HG02943 (cell line): ENCODE measurements at regions not wholly inside any gene's neighbourhood (a gene's known extent, or its start where the extent isn't known, plus 50 kb on each side); places are given as distances from the start of the nearest gene placed in this dataset.
"Not testable (repeated sequence)": the region's sequence is repeated elsewhere in the genome, so short reads cannot be mapped to it uniquely, and the experiment has no call there.

Source experiments
- ATAC-seq: cut with Tn5 transposase; IDR thresholded peaks from one replicate; pipeline ENCODE4 v1.9.1; 2021; ENCODE audit warnings: mild to moderate bottlenecking, low read depth, moderate library complexity; ENCODE audit not compliant: unreplicated experiment

DNA sequence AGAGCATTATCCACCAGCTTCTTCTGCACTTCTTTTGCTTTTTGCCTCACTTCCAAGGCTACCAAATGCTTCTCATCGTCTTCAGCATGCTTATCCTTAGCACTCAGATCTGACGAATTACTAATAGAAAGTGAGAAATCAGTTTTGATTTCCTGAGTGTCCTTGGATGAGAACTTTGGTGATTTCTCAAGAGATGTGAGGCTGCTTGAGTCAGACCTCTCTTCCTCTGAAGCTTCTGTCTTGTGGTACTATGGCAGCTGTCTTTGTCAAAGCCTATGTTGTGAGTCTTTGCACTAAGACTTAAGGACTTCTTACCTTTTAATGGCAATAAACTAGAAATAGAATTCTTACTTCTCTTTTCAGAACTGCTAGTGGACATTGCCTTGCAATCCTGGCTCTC lies 169.9 kb downstream of the CPE start:
- ATAC-seq = no peak

DNA sequence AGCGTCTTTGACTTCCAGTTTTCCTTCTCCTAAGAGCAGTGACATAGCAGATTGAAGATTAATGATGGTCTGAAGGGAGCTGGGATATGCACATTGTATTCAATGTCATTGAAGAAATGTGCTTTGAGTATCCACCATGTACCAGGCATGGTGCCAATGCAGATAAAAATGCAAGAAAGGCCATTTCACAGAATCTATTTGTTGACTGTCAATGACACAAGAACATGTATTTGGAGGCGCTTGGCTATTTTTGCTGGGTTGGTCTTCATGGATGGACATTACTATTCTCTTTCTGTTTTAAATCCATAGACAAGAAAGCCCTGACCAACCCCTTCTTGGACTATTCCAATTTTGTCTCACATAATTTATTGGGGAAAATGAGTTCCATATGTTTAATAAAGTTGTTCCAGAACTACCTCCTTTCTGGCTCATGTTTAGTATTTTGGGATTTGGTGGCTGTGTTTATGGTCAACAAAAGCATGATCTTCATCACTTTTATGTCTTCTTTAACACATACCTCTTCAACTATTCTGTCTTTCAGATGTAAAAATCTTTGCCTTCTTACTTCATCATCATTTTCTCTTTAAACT lies 174.5 kb downstream of the CPE start:
- ATAC-seq = no peak

- ATAC-seq = no peak
Measured at GRCh38 chr4:165555302-165555701, 176.5 kb downstream of the CPE start.

GRCh38 chr4:165556383-165556782 lies 177.6 kb downstream of the CPE start:
- ATAC-seq = no peak

- ATAC-seq = no peak
Measured at GRCh38 chr4:165560941-165561340, 182.1 kb downstream of the CPE start.

DNA sequence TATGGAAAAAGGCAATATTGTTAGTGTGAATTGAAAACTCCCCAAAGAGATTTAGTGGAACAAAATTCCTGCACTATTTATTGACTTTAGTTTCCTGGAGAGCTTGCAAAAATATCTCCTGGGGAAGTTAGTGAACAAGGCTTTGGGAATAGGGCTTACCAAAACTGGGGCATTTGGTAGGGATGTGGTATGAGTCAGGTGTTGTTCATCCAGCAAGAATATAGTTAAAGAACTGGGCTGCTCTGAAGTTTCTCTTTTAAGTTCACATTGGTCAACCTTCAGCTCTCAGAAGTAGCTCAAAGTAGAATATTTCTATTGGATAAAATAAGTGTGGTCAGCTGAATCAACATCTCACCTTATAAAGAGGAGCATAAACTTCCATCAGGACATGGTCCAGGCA lies 185.0 kb downstream of the CPE start:
- no peak for ATAC-seq

- no peak for ATAC-seq
Measured at GRCh38 chr4:165569031-165569430, 190.2 kb downstream of the CPE start.

GRCh38 chr4:165571476-165571875 lies 192.7 kb downstream of the CPE start:
- not testable (repeated sequence) for ATAC-seq

DNA sequence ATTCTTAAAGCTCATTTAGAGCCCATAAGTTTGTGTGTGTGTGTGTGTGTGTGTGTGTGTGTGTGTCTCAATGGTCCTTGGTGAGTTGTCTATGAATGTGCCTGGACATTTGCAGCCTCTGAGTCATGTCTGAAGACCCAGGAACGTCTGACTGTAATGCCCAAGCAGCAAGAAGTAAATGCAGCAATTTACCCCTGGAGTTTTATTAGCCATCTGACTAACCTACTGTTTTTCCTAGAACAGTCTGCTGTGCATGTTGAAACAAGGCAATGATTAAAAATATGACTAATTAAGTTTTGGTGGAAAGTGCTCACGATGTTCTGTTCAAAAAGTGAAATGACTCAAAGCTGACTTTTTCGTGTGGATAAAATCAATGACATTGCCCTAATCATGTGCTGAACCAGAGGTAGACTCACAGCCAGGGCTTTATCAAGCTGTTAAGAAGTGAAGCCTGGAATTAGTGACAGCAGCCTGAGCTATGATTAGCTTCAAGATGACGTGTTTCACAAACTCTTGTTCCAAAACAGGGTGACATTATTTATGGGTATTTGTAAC lies 201.6 kb downstream of the CPE start:
- ATAC-seq = no peak

DNA sequence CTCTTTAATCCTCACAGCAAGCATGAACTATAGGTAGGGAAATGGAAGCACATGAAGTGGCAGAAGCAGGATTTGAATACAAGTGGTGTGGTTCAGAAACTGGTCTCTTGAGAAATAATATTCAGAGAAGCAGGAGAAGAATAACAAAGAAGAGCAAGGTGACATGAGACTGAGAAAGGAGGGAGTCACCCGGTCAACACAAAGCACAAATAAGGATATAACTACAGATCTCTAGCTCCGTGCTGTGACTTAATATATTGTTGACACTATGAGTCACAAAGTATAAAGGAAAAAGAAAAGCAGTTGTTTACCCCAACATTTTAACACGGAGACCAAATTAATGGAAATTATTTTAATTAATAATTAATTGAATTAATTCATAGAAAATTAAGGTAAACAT lies 204.5 kb downstream of the CPE start:
- ATAC-seq = no peak

DNA sequence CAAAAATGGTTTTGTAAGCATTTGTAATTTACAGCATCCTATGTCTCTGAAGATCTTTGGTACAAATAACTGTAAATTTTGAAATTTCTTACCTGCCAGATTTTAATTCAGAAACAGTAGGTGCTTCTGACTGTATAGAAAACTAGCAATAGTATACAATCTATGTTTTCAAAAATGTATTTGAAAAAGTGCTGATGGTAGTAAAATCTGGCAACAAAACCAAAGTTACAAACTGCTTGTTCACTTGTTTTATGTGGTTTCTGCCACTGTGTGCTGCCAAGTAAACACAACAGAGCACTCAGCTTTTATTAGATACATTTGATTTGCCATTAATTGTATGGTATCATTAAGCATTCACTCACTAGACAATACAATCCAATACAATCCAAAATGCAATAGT lies 206.1 kb downstream of the CPE start:
- ATAC-seq = no peak

- ATAC-seq = no peak
Measured at GRCh38 chr4:165588534-165589315, 209.9 kb downstream of the CPE start.

DNA sequence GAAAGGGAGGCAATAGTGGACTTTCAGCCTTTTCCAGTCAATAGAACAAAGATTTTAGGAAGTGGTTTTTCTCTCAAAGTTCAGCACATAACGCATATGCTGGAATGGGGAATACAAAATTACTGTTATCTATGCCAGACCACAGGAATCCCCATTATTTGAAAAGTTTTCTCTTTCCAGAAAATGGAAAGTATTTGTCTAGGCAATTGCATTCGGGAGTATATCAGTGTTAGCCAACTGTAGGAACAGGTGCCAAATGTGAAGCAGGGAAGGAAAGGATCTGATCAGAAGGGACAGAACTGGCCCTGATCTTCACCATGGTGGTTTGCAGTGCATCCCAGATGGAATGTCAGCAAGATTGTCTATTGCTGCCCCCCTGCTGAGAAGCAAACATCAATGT lies 213.6 kb downstream of the CPE start:
- ATAC-seq = no peak

DNA sequence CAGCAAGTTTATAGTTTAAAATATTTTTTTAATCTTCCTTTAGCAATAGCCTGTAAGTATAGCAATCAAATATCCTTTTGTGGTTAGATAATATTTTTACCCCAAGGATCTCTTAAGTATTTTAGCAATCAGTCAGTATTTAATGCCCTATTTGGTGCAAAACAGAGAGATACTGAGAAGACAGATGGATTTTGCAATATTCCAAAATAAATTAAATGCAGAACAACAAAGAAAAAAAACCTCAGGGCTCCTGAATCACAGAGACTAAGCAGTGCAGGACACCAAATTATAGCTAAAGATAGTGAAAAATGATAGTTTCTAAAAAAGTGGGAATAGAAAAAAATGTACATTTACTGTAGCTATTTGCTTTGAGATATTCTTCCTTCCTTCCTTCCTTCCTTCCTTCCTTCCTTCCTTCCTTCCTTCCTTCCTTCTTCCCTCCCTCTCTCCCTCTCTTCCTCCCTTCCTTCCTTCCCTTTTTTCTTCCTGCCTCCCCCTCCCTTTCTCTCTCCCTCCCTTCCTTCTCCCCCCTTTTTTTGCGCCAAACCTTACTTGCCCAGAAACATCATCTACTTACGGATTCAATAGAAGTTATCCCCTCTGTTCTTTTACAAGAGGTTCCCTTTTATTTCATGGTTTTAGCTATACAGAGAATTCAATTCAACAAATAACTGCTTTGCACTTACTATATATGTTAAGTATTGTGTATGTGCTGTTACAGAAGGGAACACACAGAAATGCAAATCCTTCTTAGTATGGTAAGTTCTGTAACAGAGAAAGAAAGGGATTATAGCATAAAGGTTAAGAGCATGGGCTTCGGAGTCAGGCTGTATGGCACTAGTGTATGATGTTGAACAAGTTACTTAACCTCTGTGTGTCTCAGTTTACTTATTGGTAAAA lies 219.0 kb downstream of the CPE start:
- ATAC-seq = no peak

DNA sequence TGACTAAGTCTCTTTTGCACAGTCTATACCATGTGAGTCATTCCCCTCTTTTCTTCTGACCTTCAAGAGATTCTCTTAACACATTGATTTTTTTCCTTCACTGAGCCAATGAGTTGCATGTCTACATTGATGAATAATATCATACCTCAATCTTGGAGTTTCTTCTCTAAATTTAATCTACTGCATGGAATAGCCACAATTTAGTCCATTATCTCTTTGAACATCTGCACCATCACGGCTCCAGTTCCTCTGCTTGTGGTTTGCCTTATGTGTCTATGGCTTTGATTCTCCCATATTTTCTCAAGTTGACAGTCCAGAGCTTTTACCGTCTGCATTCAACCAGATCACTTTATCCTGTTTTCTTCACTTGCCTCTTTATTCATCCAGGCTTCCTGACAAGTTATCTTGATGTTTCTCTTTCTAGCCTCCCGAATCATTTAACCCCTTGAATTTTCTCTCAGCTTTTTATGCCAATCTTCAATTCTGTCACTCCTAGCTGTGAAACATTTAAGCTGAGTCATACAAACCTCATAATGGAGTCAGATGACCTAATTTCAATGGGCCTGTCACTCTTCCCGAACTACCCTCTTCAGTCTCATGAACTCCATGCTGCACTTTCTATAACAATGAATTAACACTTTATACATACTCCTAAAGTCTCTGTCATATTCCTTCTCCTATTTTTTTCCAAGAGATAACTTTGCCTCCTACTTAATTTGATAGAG lies 222.3 kb downstream of the CPE start:
- ATAC-seq = no peak

GRCh38 chr4:165602621-165603020 lies 223.8 kb downstream of the CPE start:
- ATAC-seq = no peak

DNA sequence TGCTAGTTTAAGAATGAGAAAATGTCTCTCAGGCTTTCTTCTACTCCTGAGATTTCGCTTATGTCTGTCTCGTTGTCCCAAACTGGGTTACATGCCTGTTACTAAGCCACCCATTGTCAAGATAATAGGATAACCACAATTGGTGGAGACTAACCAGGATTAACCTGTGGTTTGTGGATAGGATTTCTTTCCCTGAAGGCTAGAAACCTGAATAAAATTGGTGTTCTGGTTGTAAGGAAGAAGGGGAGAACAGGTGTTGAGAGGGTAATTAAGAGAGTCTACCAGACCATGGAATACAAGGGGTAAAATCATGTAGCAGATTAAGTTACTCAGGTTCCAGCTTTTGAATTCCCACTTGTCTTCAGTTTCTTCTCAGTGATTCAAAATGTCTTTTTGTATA lies 225.4 kb downstream of the CPE start:
- ATAC-seq = no peak

- ATAC-seq = no peak
Measured at GRCh38 chr4:165605811-165606210, 227.0 kb downstream of the CPE start.

GRCh38 chr4:165606465-165607205 lies 227.8 kb downstream of the CPE start:
- ATAC-seq = no peak

DNA sequence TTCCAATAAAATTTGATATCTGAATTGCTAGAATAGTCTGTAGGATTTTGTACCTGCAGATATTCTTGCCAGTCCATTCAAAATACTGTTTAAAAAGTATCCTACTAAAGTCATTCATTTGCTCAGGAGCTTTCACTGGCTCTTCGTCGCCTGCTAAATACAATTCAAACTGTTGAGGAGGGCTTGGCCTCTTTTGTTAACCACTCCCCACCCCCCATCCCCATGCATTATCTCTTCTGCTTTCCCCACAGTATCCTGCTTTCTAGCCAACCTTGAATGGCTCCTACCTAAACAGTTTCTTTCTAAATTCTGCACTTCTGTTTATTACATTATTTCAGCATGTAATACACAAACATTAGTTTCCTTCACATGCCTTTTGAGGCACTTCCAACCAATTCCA lies 230.8 kb downstream of the CPE start:
- no peak for ATAC-seq
